SHP77 (cell line): ENCODE measurements at regions not wholly inside any gene's neighbourhood (a gene's known extent, or its start where the extent isn't known, plus 50 kb on each side); places are given as distances from the start of the nearest gene placed in this dataset.
"Not testable (repeated sequence)": the region's sequence is repeated elsewhere in the genome, so short reads cannot be mapped to it uniquely, and the experiment has no call there.

Experiments used
- DNase-seq, 2 experiments: peaks; one replicate each; lab custom pipeline; 2025; lab: John Stamatoyannopoulos, UW

DNA sequence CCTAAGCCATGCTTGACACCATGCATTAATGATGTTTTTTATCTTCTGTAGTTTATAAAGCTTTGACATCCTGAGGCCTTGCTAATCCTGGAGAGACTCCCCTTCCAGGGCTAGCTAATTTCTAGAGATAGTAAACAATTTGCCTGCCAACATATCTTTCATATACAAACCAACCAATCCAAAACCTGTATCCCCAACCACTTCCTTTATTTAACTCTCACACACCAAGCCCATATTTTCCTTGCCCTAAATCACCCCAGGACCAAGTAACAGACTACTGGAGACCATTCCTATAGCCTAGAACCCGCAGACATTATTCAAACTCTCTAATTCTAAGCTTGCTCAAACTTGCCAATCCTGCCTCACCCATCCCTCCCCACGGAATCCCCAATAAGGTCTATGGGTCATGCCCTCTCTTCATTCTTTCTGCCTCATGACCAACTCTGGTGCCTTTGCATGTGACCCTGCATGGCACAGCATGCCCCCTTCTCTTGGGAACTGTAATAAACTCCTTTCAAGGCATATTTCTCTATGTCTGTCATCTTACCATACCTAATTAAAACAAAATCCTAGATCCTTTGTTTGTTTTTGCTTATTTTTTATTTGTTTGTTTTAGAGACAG is 116.6 kb upstream of the CACUL1 start:
- DNase-seq: no peak

DNA sequence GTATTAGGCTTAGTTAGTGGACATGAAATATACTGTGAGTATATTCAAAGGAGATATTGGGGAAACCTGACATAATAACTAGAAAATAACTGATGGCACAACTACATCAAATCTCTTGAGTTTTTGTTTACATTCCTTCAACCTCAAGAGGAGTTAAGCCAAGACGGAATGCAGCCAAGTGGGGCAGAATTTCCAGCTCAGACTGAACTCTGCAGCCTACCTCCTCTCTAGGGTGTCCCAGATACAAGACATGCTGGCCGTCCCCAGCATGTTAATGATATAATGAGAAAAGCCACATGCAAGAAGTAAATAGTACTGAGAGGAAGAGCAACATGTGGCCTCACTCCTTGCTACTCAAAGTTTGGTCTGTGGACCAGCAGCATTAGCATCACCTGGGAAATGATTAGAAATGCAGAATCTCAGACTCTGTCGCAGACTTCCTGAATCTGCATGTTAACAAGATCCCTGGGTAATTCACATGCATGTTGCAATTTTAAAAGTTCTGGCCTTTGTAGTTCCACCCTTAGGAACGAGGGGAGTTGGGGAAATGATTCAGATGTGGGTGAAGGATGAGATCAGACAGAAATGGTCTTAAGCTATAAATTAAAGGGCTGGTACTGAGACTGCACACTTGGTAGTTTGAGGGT is 118.4 kb upstream of the CACUL1 start:
- DNase-seq: no peak

DNA sequence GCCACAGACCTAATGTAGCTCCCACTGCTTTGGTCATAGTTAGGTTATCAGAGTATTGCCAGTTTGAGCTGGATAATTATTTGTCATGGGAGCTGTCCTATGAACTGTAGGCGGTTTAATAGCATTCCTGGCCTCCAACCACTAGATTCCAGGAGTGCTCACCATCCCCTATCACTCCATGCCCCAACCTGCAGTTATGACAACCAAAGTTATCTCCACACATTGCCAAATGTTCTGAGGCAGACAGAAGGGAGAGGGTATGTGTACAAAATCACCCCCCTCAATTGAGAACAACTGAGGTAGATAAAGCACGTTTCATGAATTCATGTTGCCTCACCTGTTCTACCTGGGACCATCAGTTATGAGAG is 119.0 kb upstream of the CACUL1 start:
- DNase-seq: no peak

GRCh38 chr10:118874171-118874570 is 119.4 kb upstream of the CACUL1 start:
- DNase-seq: no peak

DNA sequence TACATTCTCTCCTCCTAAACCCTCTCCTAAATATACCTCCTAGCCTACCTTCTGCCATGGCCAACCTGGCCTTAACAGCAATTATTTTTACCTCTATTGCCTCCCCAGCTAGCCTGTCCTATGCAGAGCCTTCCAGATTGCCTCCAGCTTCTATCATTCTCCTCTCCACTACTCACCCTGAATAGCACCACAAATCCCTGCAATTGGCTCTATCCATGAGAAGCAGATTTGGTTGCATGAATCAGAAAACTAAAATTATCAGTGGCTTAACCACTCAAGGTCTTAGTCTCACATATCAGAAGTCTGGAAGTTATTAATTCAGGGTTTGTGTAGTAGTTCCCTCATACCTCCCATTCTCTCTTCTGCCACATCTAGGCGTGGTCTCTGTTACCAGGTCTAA is 120.3 kb upstream of the CACUL1 start:
- no peak for DNase-seq

GRCh38 chr10:118882741-118883140 is 128.0 kb upstream of the CACUL1 start:
- no peak for DNase-seq

DNA sequence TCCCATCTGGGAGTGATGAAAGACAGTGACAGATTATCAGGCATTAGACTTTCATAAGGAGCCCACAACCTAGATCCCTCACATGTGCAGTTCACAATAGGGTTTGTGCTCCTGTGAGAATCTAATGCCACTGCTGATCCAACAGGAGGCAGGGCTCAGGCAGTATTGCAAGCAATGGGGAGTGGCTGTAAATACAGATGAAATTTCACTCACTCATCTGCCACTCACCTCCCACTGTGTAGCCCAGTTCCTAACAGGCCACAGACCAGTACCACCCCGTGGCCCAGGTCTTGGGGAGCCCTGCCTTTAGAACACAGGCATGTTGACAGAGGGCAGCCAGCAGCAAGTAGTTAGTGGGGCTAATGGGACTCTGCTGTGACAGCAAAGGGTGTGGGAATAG is 137.3 kb upstream of the NANOS1 start:
- DNase-seq: no peak

GRCh38 chr10:118894891-118895290 is 134.6 kb upstream of the NANOS1 start:
- DNase-seq: not testable (repeated sequence)

GRCh38 chr10:118900617-118901016 is 128.9 kb upstream of the NANOS1 start:
- no peak for DNase-seq

DNA sequence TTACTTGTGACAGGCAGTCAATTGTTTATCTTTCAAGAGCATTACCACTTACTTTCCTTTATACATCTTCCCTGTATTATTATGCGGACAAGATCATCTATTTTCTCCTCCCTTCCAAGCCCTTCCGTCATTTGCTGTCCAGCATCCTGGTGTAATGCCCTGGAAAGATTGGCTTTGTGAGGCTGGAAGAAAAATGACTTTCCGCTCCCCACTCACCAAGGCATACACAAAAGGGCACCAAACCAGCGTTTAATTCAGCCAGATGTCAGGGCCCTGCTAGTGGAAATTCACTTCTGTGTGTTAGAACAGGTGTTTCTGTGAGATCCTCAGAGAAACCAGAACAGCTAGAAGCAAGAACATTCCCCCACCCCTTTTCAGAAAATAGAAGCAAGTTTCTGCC is 128.1 kb upstream of the NANOS1 start:
- no peak for DNase-seq

DNA sequence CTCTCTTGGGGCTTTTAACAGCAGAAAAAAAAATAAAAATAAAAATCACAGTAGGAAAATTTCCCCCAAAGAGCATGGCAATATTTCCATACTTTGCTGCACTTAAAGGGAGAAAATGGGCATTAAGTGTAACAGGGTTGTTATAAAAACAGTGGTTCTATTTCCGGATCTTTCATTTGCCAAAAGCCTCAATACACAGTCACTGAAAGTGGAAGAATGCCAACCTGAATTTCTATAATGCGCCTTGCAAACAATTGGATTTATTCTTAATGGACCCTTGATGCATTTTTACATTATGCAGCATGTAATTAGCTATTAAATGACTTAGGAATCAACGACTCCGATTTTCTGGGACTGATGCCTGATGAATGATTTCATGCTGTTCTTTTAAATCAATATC is 127.6 kb upstream of the NANOS1 start:
- DNase-seq: no peak

GRCh38 chr10:118902656-118903055 is 126.9 kb upstream of the NANOS1 start:
- DNase-seq: not testable (repeated sequence)

DNA sequence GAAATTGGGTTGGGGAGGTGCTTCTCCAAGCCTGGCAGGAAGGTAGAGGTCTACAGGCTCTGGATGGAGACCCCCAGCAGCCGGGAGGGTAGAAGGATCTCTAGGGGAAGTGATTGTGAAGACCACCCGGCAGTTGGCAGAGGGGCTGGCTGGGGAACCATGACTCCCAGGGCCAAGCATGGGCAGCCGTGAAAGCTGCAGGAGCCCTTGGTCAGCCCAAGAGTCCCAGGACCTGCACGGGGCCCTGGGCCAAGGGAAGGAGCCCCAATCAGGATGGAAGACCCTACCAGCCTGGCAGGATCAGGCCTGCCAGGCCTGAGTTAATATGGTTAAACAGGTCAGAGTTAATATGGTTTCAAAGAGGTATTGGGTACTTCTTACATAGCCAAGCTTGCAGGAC is 126.3 kb upstream of the NANOS1 start:
- DNase-seq: no peak

GRCh38 chr10:118903691-118904090 is 125.8 kb upstream of the NANOS1 start:
- no peak for DNase-seq

GRCh38 chr10:118904286-118904685 is 125.2 kb upstream of the NANOS1 start:
- no peak for DNase-seq

DNA sequence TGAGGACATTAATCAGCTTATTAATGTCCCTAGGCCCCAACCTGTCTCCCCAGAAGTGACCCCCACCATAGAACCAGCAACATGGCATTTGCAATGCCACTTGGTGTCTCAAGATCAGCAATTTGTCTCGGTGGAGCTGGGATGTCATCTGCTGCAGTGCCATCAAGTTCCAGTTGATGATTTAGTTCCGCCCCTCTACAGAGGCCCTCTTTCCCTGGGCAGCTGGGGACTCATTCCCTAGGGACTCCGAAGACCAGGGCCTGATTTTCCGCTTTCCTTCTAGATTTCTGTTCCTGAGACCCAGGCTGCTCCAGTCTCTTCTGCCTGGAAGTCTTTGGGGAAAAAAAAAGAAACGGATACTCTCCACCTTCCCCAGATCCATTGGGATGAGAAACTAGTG is 122.5 kb upstream of the NANOS1 start:
- DNase-seq: no peak

GRCh38 chr10:118908557-118909256 is 120.8 kb upstream of the NANOS1 start:
- DNase-seq: no peak

GRCh38 chr10:118910702-118911101 is 118.8 kb upstream of the NANOS1 start:
- no peak for DNase-seq

DNA sequence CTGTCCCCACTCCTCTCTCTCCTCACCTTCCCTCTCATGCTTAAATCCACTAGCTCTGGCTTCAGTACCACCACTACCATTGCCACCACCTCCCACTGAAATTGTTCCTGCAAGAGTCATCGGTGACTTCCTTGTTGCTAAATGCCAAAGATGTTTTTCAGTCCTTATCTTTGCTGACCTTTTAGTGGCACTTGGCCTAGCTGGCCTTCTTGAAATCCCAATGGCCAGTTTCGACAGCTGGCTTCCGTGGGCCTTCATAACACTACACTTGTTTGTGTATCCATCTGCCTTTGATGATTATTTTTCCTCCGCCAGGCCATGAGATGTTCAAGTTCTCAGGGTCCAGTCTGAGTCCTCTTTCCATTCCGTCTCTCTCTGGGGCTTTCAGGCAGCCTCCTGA is 118.2 kb upstream of the NANOS1 start:
- DNase-seq: no peak

DNA sequence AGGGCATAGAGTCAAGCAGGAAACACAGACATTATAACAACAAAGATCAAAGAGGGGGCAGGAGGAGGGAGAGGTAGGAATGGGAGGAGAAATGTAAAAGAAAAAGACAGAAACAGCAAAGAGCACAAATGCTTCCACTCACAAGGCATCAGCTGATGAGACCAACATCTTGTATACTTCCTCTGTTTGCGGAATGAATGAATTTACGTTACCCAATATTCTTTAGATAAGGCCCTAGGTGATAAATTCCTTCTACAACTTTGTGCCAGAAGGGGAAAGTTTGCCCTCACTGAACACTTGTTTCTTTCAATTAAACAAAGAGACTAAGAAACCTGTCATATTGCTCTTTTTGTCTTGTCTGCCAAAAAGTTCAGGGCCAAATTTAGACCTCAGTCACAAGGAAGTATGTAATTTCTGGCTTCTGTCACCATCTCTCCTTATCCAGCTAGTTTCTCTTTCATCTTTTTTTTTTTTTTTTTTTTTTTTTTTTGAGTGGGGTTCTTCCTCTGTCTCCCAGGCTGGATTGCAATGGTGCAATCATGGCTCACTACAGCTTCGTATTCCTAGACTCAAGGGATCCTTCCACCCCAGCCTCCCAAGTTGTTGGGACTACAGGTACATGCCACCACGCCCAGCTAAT is 116.4 kb upstream of the NANOS1 start:
- DNase-seq: no peak

- no peak for DNase-seq
Measured at GRCh38 chr10:118913825-118914224, 115.7 kb upstream of the NANOS1 start.

GRCh38 chr10:118914629-118915028 is 114.9 kb upstream of the NANOS1 start:
- DNase-seq: peak; percentile 4 to 7

GRCh38 chr10:118915161-118915560 is 114.4 kb upstream of the NANOS1 start:
- DNase-seq: no peak
